ENCODE measurements at regions not wholly inside any gene's neighbourhood (a gene's known extent, or its start where the extent isn't known, plus 50 kb on each side); places are given as distances from the start of the nearest gene placed in this dataset.
"Not testable (repeated sequence)": the region's sequence is repeated elsewhere in the genome, so short reads cannot be mapped to it uniquely, and the experiment has no call there.

DNA sequence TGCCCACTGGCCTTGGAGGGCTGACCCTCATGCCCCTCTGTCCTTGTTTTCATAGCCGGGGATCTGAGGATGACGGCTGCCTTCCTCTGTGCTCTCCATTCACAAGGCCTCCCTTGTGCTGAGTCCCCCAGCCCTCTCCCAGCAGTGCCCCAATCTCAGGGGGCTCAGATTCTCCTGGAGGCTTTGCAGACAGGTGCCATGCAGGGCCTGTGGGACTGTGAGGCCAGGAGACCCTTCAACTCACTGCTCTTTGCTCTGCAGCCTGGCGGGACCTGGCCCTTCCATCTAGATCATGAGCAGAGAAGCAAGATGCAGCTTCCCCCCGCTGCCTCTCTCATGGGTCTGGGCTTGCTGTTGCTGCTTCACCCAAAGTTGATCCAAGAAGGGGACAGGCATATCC, 356.0 kb downstream of the BCL11B start:
- no peak for DNase-seq

GRCh38 chr14:98916476-98916875, 355.5 kb downstream of the BCL11B start:
- no peak for DNase-seq

DNA sequence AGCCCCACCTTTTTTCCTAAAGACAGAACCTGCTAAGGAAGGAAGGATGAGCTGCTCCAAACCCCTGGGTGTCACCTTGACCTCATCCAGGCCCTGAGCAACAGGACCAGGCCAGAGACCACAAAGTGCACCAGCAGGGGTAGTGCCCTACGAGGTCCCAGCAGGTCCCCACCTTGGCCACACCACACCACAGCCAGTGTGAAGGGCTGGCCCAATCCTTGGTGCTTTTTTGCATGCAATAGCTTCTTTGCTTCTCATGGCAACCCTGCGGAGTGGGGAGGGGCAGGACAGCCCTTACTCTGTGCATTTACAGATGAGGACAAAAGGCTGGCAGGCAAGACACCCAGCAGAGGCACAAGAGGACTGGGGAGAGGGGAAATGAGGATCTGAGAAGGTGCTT, 352.6 kb downstream of the BCL11B start:
- DNase-seq, result no peak

DNA sequence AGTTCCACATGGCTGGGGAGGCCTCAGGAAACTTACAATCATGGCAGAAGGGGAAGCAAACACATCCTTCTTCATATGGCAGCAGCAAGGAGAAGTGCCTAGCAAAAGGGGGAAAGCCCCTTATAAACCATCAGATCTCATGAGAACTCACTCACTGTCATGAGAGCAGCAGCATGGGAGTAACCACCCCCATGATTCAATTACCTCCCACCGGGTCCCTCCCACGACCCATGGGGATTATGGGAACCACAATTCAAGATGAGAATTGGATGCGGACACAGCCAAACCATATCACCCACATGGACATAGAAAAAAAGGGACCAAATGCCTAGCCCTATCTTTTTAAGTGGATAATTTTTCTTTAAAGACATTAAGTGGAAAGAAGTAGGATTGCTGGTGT, 350.7 kb downstream of the BCL11B start:
- DNase-seq, result not testable (repeated sequence)

DNA sequence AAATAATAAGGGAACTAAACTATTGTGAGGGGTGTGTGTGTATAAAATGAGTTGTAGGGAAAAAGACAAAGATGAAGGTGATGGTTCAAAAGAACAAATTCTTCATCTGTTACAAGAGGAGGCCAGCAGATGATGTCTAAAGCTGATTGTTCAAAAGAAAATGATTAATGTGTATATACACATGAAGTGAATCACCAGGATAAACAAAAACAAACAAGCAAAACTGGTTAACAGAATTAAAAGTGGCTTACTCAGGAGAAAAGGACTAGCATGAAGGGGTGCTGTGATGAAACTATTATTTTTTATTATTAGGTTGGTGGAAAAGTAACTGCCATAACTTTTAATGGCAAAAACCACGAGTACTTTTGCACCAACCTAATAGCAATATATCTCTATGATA, 348.4 kb downstream of the BCL11B start:
- DNase-seq, result no peak

DNA sequence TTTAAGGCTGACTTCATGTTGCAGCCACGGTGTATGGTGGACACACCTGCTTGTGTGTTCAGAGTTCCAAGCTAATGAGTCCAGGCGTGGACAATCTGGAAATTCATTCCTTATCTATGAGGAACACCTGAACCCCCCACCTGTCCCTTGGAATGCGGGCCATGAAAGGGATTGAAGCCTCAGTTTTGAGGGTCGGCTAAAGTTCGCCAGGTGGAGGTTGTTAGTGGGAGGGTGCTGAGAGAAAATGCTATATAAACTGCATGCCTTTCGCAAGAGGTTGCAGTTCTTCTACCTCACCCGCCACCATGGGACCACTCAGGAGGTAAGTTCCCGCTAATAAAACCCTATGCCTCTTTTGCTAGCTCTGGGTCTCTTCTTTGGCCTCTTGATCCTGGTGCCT, 348.0 kb downstream of the BCL11B start:
- no peak for DNase-seq

- no peak for DNase-seq
Observed at GRCh38 chr14:98925354-98926040, 346.5 kb downstream of the BCL11B start.

GRCh38 chr14:98926146-98926545, 345.9 kb downstream of the BCL11B start:
- no peak for DNase-seq

GRCh38 chr14:98926801-98927200, 345.2 kb downstream of the BCL11B start:
- DNase-seq, result no peak

DNA sequence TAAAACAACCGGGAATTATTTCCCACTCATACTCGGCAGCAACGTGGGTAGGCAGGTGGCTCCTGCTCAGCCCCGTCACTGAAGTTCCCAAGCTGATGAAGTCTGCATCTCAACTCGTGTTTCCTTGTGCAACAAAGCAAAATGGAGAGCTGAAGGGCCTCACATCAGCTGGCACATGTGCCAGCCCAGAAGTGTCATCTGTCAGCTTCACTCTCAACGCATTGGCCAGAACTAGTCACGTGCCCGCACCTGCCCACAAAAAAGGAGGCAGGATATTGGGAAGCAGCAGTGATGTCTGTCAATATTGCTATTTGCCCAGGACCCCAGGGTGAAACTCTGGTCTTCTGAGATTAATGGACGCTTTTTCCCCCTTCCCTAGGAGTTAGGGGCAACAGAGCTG, 344.0 kb downstream of the BCL11B start:
- no peak for DNase-seq

DNA sequence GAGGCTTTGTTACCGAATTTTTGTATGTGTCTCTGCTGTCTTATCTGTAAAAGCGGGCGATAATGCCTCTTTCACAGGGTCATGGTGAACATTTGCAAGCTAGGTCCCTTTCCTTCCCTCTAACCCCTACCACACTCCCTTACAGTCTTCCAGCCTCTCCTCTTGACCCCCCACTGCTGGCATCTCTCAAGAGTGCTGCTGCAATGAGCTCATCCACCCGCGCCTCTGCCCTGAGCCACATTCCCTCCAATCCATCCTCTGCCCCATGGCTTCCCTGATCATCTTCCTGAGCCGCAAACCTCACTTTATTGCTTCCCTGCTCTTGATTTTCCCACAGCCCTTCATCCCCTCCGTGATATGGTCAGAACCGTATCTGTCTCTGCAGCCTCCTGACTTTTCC, 343.6 kb downstream of the BCL11B start:
- DNase-seq, result no peak

DNA sequence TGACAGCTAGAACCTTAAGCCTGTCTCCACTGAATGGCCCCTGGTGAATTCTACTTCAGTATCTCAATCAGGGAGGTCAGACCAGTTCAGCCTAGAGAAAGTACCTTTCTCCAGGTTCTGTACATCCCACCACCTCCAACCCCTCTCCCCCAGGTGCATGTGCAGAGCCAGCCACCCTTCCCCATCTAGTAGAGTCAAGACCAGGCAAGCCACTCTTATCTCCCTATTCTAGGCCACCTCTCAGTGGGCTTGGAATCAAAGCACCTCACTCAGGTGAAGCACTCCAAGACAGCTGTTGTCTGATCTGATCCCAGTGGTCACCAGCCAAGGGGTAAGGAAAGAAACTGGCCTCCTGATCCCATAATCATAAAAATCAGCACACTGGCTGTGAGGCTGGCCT, 340.9 kb downstream of the BCL11B start:
- no peak for DNase-seq

DNA sequence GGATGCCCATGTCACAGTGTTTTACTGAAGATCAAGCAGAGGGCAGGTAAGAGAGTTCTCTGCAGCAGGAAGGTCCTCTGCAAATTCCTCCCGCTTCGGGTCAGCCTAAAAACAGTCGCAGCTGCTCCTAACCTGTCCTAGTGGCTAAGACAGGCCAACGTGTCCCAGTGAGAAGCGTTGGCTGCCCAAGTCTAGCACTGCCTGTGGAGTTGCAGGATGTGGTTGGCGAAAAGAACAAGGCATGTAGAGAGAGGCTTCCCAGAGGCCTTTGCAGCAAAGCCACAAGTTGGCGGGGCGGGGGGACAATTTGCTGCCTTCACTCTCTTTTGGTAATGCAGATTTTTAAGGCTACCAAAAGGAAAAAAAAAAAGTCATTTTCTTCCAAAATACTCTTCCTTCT, 340.1 kb downstream of the BCL11B start:
- DNase-seq, result peak in 1 of 56 donors; percentile 2

DNA sequence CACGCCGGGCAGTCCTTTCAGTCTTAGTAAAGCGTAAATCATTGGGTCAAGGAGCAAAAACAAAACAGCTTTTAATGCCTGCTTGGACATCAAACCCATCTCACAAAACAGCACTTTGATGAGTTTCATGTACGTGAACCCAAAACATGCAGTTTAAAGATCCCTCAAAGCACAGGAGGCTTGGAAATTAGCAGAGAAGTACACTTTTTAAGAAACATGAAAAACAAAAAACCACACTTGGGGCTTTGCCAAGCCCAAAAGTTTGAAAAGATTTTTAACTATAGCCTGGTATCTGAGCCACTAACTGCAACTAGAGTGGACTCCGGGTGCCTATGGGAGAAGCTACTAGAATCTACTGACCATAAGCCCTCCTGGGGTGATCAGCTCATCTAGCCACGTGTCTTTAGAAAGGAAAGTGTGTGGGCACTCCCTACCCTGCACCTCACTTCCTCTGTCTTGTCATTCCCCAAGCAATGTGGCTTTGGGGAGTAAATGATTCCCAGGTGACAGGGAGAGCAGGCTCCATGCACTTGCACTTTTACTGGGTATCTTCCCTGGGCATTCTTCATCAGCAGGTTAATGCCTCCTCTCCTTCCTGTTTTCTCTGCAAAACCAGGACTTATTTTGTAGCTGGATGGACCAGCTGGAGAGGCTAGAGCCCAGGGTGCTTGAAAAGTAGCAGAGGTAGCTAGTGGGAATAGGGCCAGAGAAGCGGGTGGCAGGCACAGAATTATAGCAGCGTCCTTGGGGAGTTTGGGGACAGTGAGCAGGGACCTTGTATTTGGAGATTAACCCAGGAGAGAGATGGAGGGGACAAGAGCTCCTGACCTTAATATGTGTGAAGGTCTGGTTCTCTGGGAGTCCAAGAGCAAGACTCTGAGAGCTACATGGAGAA, 339.3 kb downstream of the BCL11B start:
- no peak for DNase-seq

DNA sequence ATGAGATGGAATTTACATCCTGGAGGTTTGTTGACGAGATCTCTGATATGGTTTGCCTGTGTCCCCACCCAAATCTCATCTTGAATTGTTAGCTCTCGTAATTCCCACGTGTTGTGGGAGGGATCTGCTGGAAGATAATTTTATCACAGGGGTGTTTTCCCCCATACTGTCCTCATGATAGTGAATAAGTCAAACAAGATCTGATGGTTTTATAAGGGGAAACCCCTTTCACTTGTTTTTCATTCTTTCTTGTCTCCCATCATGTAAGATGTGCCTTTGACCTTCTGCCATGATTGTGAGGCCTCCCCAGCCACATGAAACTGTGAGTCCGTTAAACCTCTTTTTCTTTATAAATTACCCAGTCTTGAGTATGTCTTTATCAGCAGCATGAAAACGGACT, 337.4 kb downstream of the BCL11B start:
- not testable (repeated sequence) for DNase-seq

GRCh38 chr14:98935921-98936320, 336.1 kb downstream of the BCL11B start:
- no peak for DNase-seq

DNA sequence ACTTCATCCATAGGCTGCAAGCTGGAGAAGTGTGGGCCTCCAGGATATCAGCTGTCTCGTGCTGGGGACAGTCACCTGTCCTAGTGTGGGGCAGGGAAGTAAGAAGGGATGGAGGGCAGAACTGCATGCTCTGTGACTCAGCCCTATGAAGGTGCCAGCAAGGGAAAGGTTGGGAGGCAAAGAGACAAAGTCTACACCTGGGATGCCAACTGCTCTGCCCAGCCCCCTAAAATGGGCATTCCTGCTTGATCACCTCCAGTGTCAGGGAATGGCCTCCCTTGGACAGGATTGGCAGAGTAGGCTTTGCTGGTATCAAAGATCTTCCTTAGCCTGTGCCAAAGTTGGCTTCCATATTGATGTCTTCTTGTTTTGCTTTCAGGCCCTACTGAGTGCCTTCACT, 335.0 kb downstream of the BCL11B start:
- no peak for DNase-seq

DNA sequence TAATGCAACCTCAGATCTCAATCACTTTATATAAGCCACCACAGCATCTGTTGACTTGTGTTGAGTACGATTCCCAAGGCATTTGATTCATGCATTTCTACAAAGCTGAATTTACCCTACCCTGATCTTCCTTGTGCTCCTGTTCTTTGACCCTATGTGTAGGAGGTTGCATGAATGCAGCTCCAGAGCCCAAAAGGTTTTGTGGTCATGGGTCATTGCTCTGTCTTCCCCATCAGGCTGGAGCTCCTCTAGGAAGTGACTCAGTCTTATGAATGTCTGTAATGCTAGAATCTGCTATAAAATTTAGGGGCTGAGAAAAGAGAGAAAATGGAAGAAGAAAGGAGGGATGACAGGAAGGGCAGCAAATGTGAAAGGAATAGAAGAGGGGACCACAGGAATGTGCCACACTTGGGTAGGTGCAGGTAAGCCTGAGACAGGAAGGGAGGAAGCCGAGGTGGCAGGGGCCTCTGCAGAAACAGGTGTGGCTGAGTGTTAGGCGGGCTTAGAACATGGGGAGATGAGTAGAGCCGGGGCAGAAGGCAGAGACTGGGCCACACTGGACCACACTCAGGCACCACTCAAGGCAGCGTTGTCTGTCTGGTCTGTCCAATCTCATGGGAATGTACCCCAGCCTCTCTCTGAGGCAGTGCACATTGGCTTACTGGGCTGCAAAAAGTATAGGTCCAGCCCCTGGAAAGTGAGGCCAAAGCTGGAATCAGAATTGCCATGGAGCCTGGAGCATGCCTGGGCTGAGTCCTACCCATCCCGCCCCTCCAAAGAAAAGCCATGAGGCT, 334.1 kb downstream of the BCL11B start:
- no peak for DNase-seq

DNA sequence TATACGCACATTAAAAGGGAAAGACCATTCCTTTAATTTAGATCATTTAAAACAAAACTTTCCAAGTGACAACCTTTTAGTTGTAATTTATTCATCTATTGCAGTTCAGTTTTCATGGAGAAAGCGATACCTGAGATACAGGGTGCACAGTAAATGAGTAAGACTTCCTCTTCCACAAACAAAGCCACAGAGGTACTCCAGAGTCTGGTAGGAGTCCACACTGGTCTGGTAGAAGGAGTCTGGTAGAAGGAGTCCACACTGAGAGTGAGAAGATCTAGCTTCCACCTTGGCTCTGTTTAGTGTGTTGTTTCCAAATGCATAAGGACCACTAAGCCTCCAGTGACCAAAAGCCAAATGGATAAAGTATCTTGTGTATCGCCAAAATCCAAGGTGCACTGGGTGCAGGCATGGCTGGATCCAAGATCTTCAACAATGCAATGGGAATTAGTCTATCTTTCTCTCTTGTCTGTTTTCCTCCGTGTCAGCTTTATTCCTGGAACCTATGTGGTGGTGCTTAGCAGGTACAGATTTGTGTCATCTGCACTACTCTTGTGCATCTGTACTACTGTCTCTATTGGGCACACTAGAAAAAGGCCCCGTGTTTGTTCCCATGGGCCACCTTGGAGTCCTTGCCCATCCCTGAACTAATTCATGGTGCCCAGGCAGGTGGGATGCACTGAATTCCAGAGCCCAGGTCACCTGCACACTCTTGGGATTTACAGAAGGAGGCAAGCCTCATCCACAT, 331.1 kb downstream of the BCL11B start:
- DNase-seq, result no peak

- DNase-seq, result no peak
Observed at GRCh38 chr14:98941481-98941880, 330.5 kb downstream of the BCL11B start.

- DNase-seq, result no peak
Observed at GRCh38 chr14:98943907-98944306, 328.1 kb downstream of the BCL11B start.

Measured in nucleus accumbens (tissue), 56 donors.